ENCODE measurements at regions not wholly inside any gene's neighbourhood (a gene's known extent, or its start where the extent isn't known, plus 50 kb on each side); places are given as distances from the start of the nearest gene placed in this dataset.

- Histone ChIP-seq H3K4me3 (no peak overlapping the region), H3K36me3 (no peaks in the 10 kb centered on the region), H3K27ac (no peak overlapping the region), H3K9me3 (no peaks in the 10 kb centered on the region), H3K4me1 (no peaks in the 10 kb centered on the region), H3K27me3 (no peaks in the 10 kb centered on the region)
- ATAC-seq, result no peak
- intact Hi-C loops (cut with DNase I), result no loop called here
- no peak for DNase-seq
- no peak for TF ChIP-seq CTCF (IDR thresholded peaks at IDR 0.05)
Measured at GRCh38 chr10:59003203-59003602, 173.2 kb upstream of the PHYHIPL start.

DNA sequence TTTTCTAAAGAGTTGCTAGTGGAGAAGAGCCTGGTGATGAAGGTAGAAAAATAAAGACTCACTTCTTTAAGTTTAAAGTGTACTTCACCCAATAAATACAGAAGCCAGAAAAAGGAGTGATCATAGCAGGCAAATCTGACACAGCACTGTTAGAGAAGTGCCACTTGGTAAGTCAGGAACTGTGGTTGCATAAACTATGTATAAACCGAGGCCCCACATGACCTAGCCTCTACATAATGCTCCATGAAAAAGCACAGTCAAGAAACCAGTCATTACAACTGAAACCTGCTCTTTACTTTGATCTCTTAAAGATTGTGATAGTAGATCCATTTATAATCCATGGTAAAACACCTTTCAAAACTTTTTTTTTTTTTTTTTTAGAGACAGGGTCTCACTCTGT is 172.1 kb upstream of the PHYHIPL start:
- Histone ChIP-seq H3K4me3 (no peak overlapping the region), H3K9me3 (no peaks in the 10 kb centered on the region), H3K4me1 (no peaks in the 10 kb centered on the region), H3K27me3 (no peaks in the 10 kb centered on the region), H3K36me3 (no peaks in the 10 kb centered on the region), H3K27ac (no peak overlapping the region)
- no peak for DNase-seq
- no peak for ATAC-seq
- intact Hi-C loops (cut with DNase I), result no loop called here
- TF ChIP-seq CTCF (IDR thresholded peaks at IDR 0.05), result no peak

DNA sequence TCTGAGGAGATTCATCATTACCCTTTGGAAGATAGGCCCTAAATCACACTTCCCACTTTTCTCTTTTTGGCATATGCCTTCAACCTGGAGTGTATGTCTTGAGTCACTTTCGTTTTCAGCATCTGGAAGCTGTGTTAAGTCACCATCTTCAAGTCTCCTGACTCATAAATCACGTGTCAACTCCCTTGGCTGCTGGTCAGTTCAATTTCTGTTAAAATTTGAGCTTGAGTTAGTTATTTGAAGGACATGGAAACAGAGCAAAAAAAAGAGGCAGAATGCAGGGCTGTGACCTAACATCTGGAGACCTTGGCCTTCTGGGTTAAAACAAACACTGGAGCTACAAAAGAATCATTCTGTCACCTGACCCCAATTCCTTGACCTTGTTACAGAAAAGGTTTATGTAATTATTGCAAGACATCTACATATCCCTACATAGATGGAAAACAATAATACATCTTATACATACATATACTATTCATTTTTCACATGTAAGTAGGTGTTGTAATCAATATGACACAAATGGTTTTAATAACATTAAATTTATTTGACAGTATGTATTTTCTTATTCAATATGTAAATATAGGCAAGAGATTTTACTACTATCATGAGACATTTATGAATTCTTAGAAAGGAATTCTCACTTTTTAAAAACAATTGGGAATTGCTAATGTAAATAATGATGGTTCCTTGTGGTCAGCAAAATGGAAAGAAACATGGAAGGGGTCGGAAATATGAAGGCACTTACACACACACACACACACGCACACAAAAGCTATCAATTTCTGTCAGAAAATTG is 169.7 kb upstream of the PHYHIPL start:
- no peak overlapping the region for H3K4me3 ChIP-seq
- TF ChIP-seq CTCF (IDR thresholded peaks at IDR 0.05), result no peak
- no peaks in the 10 kb centered on the region for H3K36me3 ChIP-seq
- ATAC-seq, result peak; percentile 47
- H3K27me3 ChIP-seq, result no peaks in the 10 kb centered on the region
- intact Hi-C loops (cut with DNase I), result no loop called here
- H3K27ac ChIP-seq, result no peak overlapping the region
- H3K4me1 ChIP-seq, result no peaks in the 10 kb centered on the region
- H3K9me3 ChIP-seq, result no peaks in the 10 kb centered on the region
- DNase-seq, result no peak

GRCh38 chr10:59007307-59008025 is 169.0 kb upstream of the PHYHIPL start:
- H3K27me3 ChIP-seq, result no peaks in the 10 kb centered on the region
- H3K4me1 ChIP-seq, result no peaks in the 10 kb centered on the region
- no peaks in the 10 kb centered on the region for H3K9me3 ChIP-seq
- no peak overlapping the region for H3K27ac ChIP-seq
- no peak for DNase-seq
- intact Hi-C loops (cut with DNase I), result no loop called here
- no peak for ATAC-seq
- no peaks in the 10 kb centered on the region for H3K36me3 ChIP-seq
- H3K4me3 ChIP-seq, result no peak overlapping the region
- TF ChIP-seq CTCF (IDR thresholded peaks at IDR 0.05), result no peak

- Histone ChIP-seq H3K27ac (no peak overlapping the region), H3K36me3 (no peaks in the 10 kb centered on the region), H3K27me3 (no peaks in the 10 kb centered on the region), H3K4me3 (no peak overlapping the region), H3K4me1 (no peaks in the 10 kb centered on the region), H3K9me3 (no peaks in the 10 kb centered on the region)
- no peak for ATAC-seq
- no peak for DNase-seq
- intact Hi-C loops (cut with DNase I), result no loop called here
- no peak for TF ChIP-seq CTCF (IDR thresholded peaks at IDR 0.05)
Measured at GRCh38 chr10:59008452-59008851, 168.0 kb upstream of the PHYHIPL start.
